Astrocyte (in vitro differentiated cells and primary cell): ENCODE measurements at regions not wholly inside any gene's neighbourhood (a gene's known extent, or its start where the extent isn't known, plus 50 kb on each side); places are given as distances from the start of the nearest gene placed in this dataset.

Experiments
- CTCF ChIP-seq: IDR thresholded peaks from 2 replicates; pipeline ENCODE4 v1.5.1; 2011; ENCODE audit warnings: low read depth, mild to moderate bottlenecking, inconsistent platforms, low read length, moderate library complexity; ENCODE audit not compliant: insufficient read depth
- EZH2 ChIP-seq: IDR thresholded peaks from 2 replicates; pipeline ENCODE4 v1.6.1; 2012; ENCODE audit warnings: mild to moderate bottlenecking, low read length, inconsistent platforms; ENCODE audit not compliant: insufficient read depth

DNA sequence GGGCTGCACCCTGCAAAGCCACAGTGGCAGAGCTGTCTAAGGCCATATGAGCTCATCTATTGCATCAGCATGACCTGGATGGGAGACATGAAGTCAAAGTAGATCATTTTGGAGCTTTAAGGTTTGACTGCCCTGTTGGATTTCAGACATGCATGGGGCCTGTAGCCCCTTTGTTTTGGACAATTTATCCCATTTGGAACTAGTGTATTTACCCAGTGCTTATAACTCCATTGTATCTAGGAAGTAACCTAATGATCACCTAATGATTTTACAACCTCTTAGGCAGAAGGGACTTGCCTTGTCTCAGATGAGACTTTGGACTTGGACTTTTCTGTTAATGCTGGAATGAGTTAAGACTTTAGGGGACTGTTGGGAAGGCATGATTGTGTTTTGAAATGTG lies 575.4 kb downstream of the EPM2A start:
- TF ChIP-seq EZH2 (no peak), CTCF (no peak)
